WTC11 (cell line): ENCODE measurements at regions not wholly inside any gene's neighbourhood (a gene's known extent, or its start where the extent isn't known, plus 50 kb on each side); places are given as distances from the start of the nearest gene placed in this dataset.

Experiments used
- ATAC-seq: fragments of 200-7000 bp; cut with Tn5 transposase; 2 replicates; pipeline ENCODE4 v1.10.0; 2021; ENCODE audit warnings: mild to moderate bottlenecking, moderate library complexity
- CTCF ChIA-PET: fragments of 300-600 bp; sonication (Branson Sonifier 250); formaldehyde crosslinking; loops from one replicate; lab custom pipeline; 2021; ENCODE audit warnings: antibody characterized with exemption; lab: Charles Lee
- POLR2A ChIA-PET: fragments of 350-600 bp; sonication (Branson Sonifier 250); formaldehyde crosslinking; loops from one replicate; lab custom pipeline; 2021; ENCODE audit warnings: antibody characterized with exemption; lab: Charles Lee
- DNase-seq: peaks from one replicate; pipeline ENCODE4 v3.0.0; 2021; ENCODE audit warnings: low spot score
- H3K27ac Mint-ChIP-seq: 2 replicates; pipeline ENCODE4 v1.8.0; 2021; ENCODE audit warnings: mixed read lengths
- H3K27me3 Mint-ChIP-seq: 2 replicates; pipeline ENCODE4 v1.8.0; 2021; ENCODE audit warnings: low read depth, mild to moderate bottlenecking, moderate library complexity, mixed read lengths
- H3K36me3 Mint-ChIP-seq: 2 replicates; pipeline ENCODE4 v1.8.0; 2021; ENCODE audit warnings: mixed read lengths
- H3K4me1 Mint-ChIP-seq: 2 replicates; pipeline ENCODE4 v1.8.0; 2022; ENCODE audit warnings: mixed read lengths
- H3K4me3 Mint-ChIP-seq: 2 replicates; pipeline ENCODE4 v1.8.0; 2021; ENCODE audit warnings: mild to moderate bottlenecking, moderate library complexity, mixed read lengths
- H3K9me3 Mint-ChIP-seq: 2 replicates; pipeline ENCODE4 v1.8.0; 2021; ENCODE audit warnings: mixed read lengths
- ATF3 ChIP-seq: sonication (generic); formaldehyde crosslinking; conservative IDR thresholded peaks from 2 replicates; pipeline ENCODE4 v1.8.1; 2022; ENCODE audit warnings: mild to moderate bottlenecking, missing genetic modification reagents
- CDX4 ChIP-seq: fragments of 250-450 bp; sonication (Bioruptor Pico); IDR thresholded peaks from 2 replicates; pipeline ENCODE4 v1.9.0; 2021; ENCODE audit warnings: moderate library complexity, mild to moderate bottlenecking, inconsistent platforms, borderline replicate concordance
- CREM ChIP-seq: sonication (generic); formaldehyde crosslinking; IDR thresholded peaks from 2 replicates; pipeline ENCODE4 v1.8.1; 2022; ENCODE audit warnings: mild to moderate bottlenecking, missing genetic modification reagents, moderate library complexity
- E2F4 ChIP-seq: sonication (generic); formaldehyde crosslinking; IDR thresholded peaks from 2 replicates; pipeline ENCODE4 v1.8.1; 2022; ENCODE audit warnings: low read depth, mild to moderate bottlenecking, moderate library complexity, missing genetic modification reagents, borderline replicate concordance
- EMX1 ChIP-seq: fragments of 250-450 bp; sonication (Bioruptor Pico); IDR thresholded peaks from 2 replicates; pipeline ENCODE4 v1.8.0; 2021; ENCODE audit warnings: mild to moderate bottlenecking
- GTF2I ChIP-seq: fragments of 250-450 bp; sonication (Bioruptor Pico); conservative IDR thresholded peaks from 2 replicates; pipeline ENCODE4 v1.4.0; 2021; ENCODE audit warnings: mild to moderate bottlenecking
- HMGXB4 ChIP-seq: sonication (generic); formaldehyde crosslinking; IDR thresholded peaks from 2 replicates; pipeline ENCODE4 v1.8.1; 2023; ENCODE audit warnings: mild to moderate bottlenecking, moderate library complexity, missing genetic modification reagents
- IRF2 ChIP-seq: sonication (generic); formaldehyde crosslinking; IDR thresholded peaks from 2 replicates; pipeline ENCODE4 v1.8.0; 2022; ENCODE audit warnings: low read depth, missing genetic modification reagents, borderline replicate concordance
- JUN ChIP-seq: sonication (generic); formaldehyde crosslinking; IDR thresholded peaks from 2 replicates; pipeline ENCODE4 v1.8.0; 2023; ENCODE audit warnings: mild to moderate bottlenecking, missing genetic modification reagents
- NFYB ChIP-seq: sonication (generic); formaldehyde crosslinking; conservative IDR thresholded peaks from 2 replicates; pipeline ENCODE4 v1.8.0; 2022; ENCODE audit warnings: low read depth, missing genetic modification reagents
- PRDM15 ChIP-seq: sonication (generic); formaldehyde crosslinking; IDR thresholded peaks from 2 replicates; pipeline ENCODE4 v1.8.0; 2022; ENCODE audit warnings: missing genetic modification reagents
- SOX15 ChIP-seq: fragments of 250-450 bp; sonication (Bioruptor Pico); IDR thresholded peaks from 2 replicates; pipeline ENCODE4 v1.9.0; 2021; ENCODE audit warnings: mild to moderate bottlenecking
- TEAD1 ChIP-seq: sonication (generic); formaldehyde crosslinking; IDR thresholded peaks from 2 replicates; pipeline ENCODE4 v1.8.0; 2022; ENCODE audit warnings: mild to moderate bottlenecking, missing genetic modification reagents
- TEAD4 ChIP-seq: sonication (generic); formaldehyde crosslinking; IDR thresholded peaks from 2 replicates; pipeline ENCODE4 v1.8.0; 2022; ENCODE audit warnings: mild to moderate bottlenecking, missing genetic modification reagents
- ZBTB43 ChIP-seq: sonication (generic); formaldehyde crosslinking; IDR thresholded peaks from 2 replicates; pipeline ENCODE4 v1.8.1; 2023; ENCODE audit warnings: mild to moderate bottlenecking, missing genetic modification reagents
- ZMAT4 ChIP-seq: fragments of 250-450 bp; sonication (Bioruptor Pico); IDR thresholded peaks from 2 replicates; pipeline ENCODE4 v1.9.0; 2021; ENCODE audit warnings: mild to moderate bottlenecking
- ZNF423 ChIP-seq: fragments of 250-450 bp; sonication (Bioruptor Pico); IDR thresholded peaks from 2 replicates; pipeline ENCODE4 v2.1.2; 2022; ENCODE audit warnings: mild to moderate bottlenecking, moderate library complexity
- ZNF671 ChIP-seq: fragments of 250-450 bp; sonication (Bioruptor Pico); IDR thresholded peaks from 2 replicates; pipeline ENCODE4 v1.8.0; 2021; ENCODE audit warnings: mild to moderate bottlenecking

- no peak for TF ChIP-seq ZBTB43 (CRISPR knock-in tag)
- TF ChIP-seq HMGXB4 (CRISPR knock-in tag) = no peak
- TF ChIP-seq CDX4 (CRISPR knock-in tag) = no peak
- no peak for TF ChIP-seq PRDM15 (CRISPR knock-in tag)
Measured at GRCh38 chr20:24275946-24276705, 193.3 kb upstream of the SYNDIG1 start (continued).

- no peak overlapping the region for H3K27ac Mint-ChIP-seq
- ChIA-PET CTCF (no interaction called here), POLR2A (no interaction called here)
- no peaks in the 10 kb centered on the region for H3K27me3 Mint-ChIP-seq
- H3K36me3 Mint-ChIP-seq = no peaks in the 10 kb centered on the region
- peaks cover 6% of the 10 kb centered on the region; the same call in 1 of the 2 replicates for H3K4me1 Mint-ChIP-seq
- no peak overlapping the region for H3K4me3 Mint-ChIP-seq
- DNase-seq (no peak), ATAC-seq (no peak)
- peaks cover 13% of the 10 kb centered on the region for H3K9me3 Mint-ChIP-seq
- TF ChIP-seq JUN (CRISPR knock-in tag) (no peak), NFYB (CRISPR knock-in tag) (no peak), ZNF423 (CRISPR knock-in tag) (no peak), ZBTB43 (CRISPR knock-in tag) (no peak), GTF2I (CRISPR knock-in tag) (no peak), CREM (CRISPR knock-in tag) (no peak), IRF2 (no peak), SOX15 (no peak), ATF3 (CRISPR knock-in tag) (no peak), ZMAT4 (CRISPR knock-in tag) (no peak), TEAD4 (CRISPR knock-in tag) (no peak), ZNF671 (no peak), HMGXB4 (CRISPR knock-in tag) (no peak), E2F4 (CRISPR knock-in tag) (no peak), EMX1 (CRISPR knock-in tag) (no peak), TEAD1 (CRISPR knock-in tag) (no peak)
Measured at GRCh38 chr20:24273251-24273650, 196.2 kb upstream of the SYNDIG1 start.
